MM.1S (cell line): ENCODE measurements at regions not wholly inside any gene's neighbourhood (a gene's known extent, or its start where the extent isn't known, plus 50 kb on each side); places are given as distances from the start of the nearest gene placed in this dataset.

Experiments used
- DNase-seq: peaks from one replicate; pipeline ENCODE4 v3.0.0-alpha.2; 2015
- H2AFZ ChIP-seq: fragments of 300-600 bp; sonication (generic); 2 replicates; pipeline ENCODE4 v1.6.0; 2016; ENCODE audit warnings: antibody characterized with exemption, low read length
- H3F3A ChIP-seq: fragments of 300-600 bp; sonication (generic); 2 replicates; pipeline ENCODE4 v1.6.1; 2016; ENCODE audit warnings: mild to moderate bottlenecking, antibody characterized with exemption, low read length, moderate library complexity, mixed read lengths; ENCODE audit not compliant: insufficient read depth
- H3K27ac ChIP-seq: fragments of 300-600 bp; sonication (generic); 2 replicates; pipeline ENCODE4 v1.5.1; 2016; ENCODE audit warnings: mild to moderate bottlenecking, low read length
- H3K27me3 ChIP-seq: fragments of 300-600 bp; sonication (generic); replicated peaks from 2 replicates; pipeline ENCODE4 v1.6.0; 2016; ENCODE audit warnings: low read length; ENCODE audit not compliant: insufficient read depth
- H3K36me3 ChIP-seq: fragments of 300-600 bp; sonication (generic); replicated peaks from 2 replicates; pipeline ENCODE4 v1.6.1; 2016; ENCODE audit warnings: mild to moderate bottlenecking, low read length, mixed read lengths; ENCODE audit not compliant: insufficient read depth
- H3K4me1 ChIP-seq: fragments of 300-600 bp; sonication (generic); 2 replicates; pipeline ENCODE4 v1.6.1; 2016; ENCODE audit warnings: low read length, mixed read lengths
- H3K4me2 ChIP-seq: fragments of 300-600 bp; sonication (generic); 2 replicates; pipeline ENCODE4 v1.6.0; 2016; ENCODE audit warnings: low read depth, low read length
- H3K4me3 ChIP-seq: fragments of 300-600 bp; sonication (generic); 2 replicates; pipeline ENCODE4 v1.5.1; 2016; ENCODE audit warnings: low read length, mixed read lengths
- H3K79me2 ChIP-seq: fragments of 300-600 bp; sonication (generic); 2 replicates; pipeline ENCODE4 v1.6.1; 2016; ENCODE audit warnings: mixed run types, low read length, mixed read lengths
- H3K9ac ChIP-seq: fragments of 300-600 bp; sonication (generic); 2 replicates; pipeline ENCODE4 v1.6.1; 2016; ENCODE audit warnings: low read length, mixed read lengths
- H3K9me2 ChIP-seq: fragments of 300-600 bp; sonication (generic); replicated peaks from 2 replicates; pipeline ENCODE4 v1.6.1; 2016; ENCODE audit warnings: mild to moderate bottlenecking, low read length, mixed read lengths; ENCODE audit not compliant: insufficient read depth
- H3K9me3 ChIP-seq: fragments of 300-600 bp; sonication (generic); replicated peaks from 2 replicates; pipeline ENCODE4 v1.6.1; 2016; ENCODE audit warnings: mild to moderate bottlenecking, low read length, mixed read lengths; ENCODE audit not compliant: insufficient read depth
- H4K20me1 ChIP-seq: fragments of 300-600 bp; sonication (generic); 2 replicates; pipeline ENCODE4 v1.6.1; 2016; ENCODE audit warnings: mild to moderate bottlenecking, low read length, moderate library complexity, mixed read lengths; ENCODE audit not compliant: insufficient read depth
- EZH2 ChIP-seq: fragments of 300-600 bp; sonication (generic); optimal IDR thresholded peaks from 2 replicates; pipeline ENCODE3; 2017; ENCODE audit warnings: low read depth, mild to moderate bottlenecking, antibody characterized with exemption, low read length, mixed read lengths
- EZH2phosphoT487 ChIP-seq: fragments of 300-600 bp; sonication (generic); IDR thresholded peaks from 2 replicates; pipeline ENCODE4 v1.6.1; 2018; ENCODE audit warnings: antibody characterized with exemption, low read length
- TF ChIP-seq, protein P1 (sequence below): fragments of 300-600 bp; sonication (generic); IDR thresholded peaks from 2 replicates; pipeline ENCODE4 v1.5.1; 2016; ENCODE audit warnings: antibody characterized with exemption, low read length, mixed read lengths

DNA sequence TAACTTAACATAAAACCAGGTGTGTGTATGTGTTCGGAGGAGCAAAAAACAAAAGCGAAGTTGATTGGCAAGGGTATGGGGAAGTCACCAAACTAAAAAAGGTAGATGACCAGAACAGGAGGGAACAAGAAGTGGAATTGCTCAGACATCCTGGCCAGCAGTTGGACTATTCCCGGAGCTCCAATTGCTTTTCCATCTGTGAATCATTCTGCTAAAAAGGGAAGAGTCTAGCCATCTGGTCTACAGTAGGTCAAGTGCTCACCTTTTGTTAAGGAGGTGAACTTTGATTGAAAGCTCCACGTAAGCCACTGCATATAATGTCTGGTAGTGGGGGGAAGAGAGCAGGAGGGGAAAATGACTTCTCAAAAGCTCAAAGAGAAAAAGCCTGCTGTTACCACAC is 50.0 kb upstream of the BET1 start:
- TF ChIP-seq EZH2 = no peak
- TF ChIP-seq, protein P1, sequence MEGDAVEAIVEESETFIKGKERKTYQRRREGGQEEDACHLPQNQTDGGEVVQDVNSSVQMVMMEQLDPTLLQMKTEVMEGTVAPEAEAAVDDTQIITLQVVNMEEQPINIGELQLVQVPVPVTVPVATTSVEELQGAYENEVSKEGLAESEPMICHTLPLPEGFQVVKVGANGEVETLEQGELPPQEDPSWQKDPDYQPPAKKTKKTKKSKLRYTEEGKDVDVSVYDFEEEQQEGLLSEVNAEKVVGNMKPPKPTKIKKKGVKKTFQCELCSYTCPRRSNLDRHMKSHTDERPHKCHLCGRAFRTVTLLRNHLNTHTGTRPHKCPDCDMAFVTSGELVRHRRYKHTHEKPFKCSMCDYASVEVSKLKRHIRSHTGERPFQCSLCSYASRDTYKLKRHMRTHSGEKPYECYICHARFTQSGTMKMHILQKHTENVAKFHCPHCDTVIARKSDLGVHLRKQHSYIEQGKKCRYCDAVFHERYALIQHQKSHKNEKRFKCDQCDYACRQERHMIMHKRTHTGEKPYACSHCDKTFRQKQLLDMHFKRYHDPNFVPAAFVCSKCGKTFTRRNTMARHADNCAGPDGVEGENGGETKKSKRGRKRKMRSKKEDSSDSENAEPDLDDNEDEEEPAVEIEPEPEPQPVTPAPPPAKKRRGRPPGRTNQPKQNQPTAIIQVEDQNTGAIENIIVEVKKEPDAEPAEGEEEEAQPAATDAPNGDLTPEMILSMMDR = no peak
- no peak for TF ChIP-seq EZH2phosphoT487
- H3K4me1 ChIP-seq = 0 out of 2 replicates have a peak, but pooled peaks cover 3% of the 10 kb centered on the region
- no peaks in the 10 kb centered on the region for H3F3A ChIP-seq
- H3K27me3 ChIP-seq = no peaks in the 10 kb centered on the region
- no peak overlapping the region for H3K9ac ChIP-seq
- no peak overlapping the region for H3K4me2 ChIP-seq
- no peaks in the 10 kb centered on the region for H3K9me2 ChIP-seq
- no peak for DNase-seq
- H4K20me1 ChIP-seq = no peaks in the 10 kb centered on the region
- no peaks in the 10 kb centered on the region for H3K36me3 ChIP-seq
- no peak overlapping the region for H2AFZ ChIP-seq
- H3K4me3 ChIP-seq = no peak overlapping the region
- no peaks in the 10 kb centered on the region for H3K9me3 ChIP-seq
- H3K79me2 ChIP-seq = no peaks in the 10 kb centered on the region
- H3K27ac ChIP-seq = no peak overlapping the region

DNA sequence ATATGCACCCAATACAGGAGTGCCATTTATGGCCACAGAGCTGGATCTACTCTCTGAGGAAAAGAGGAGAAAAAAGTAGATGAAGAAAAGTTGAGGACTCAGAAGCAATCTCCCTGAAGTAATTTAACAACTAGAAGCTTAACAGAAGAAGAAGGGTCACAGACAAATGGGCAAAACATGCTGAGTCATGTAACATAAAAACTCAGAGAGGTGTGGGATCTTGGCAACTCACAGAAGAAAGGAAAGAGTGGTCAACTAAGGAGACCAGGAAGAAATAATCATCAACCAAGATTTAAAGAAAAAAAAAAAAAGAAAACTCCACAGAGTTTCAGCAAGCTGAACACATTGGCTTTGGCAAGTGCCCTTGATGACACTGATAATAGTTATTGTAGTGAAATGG is 51.8 kb upstream of the BET1 start:
- H3K79me2 ChIP-seq = no peaks in the 10 kb centered on the region
- no peak overlapping the region for H3K4me2 ChIP-seq
- H3K27me3 ChIP-seq = no peaks in the 10 kb centered on the region
- no peaks in the 10 kb centered on the region for H3K36me3 ChIP-seq
- H3K27ac ChIP-seq = no peak overlapping the region
- no peak overlapping the region for H2AFZ ChIP-seq
- no peaks in the 10 kb centered on the region for H3K9me3 ChIP-seq
- no peaks in the 10 kb centered on the region for H4K20me1 ChIP-seq
- no peak overlapping the region for H3K9ac ChIP-seq
- no peak for TF ChIP-seq EZH2phosphoT487
- TF ChIP-seq, protein P1 = no peak
- TF ChIP-seq EZH2 = no peak
- no peaks in the 10 kb centered on the region for H3K9me2 ChIP-seq
- no peaks in the 10 kb centered on the region for H3F3A ChIP-seq
- no peak for DNase-seq
- H3K4me1 ChIP-seq = no peaks in the 10 kb centered on the region
- H3K4me3 ChIP-seq = no peak overlapping the region

DNA sequence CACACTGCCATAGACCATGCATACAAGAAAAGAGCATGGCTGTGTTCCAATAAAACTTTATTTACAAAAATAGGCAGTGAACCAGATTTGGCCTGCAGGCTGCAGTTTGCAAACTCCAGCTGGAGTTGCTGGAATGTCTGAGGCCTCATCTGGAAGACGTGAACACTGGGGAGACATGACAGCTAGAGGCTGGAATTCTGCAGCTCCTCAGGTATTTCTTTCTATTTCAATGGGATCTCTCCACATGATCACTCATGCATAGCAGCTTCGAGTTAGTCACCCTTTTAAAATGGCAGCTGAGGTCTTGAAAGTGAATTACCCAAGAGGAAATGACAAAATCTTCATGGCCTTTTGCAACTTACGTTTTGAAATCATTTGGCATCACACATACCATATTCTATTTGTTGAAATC is 52.6 kb upstream of the BET1 start:
- H3K27ac ChIP-seq = no peak overlapping the region
- DNase-seq = no peak
- no peaks in the 10 kb centered on the region for H3K9me2 ChIP-seq
- H3F3A ChIP-seq = no peaks in the 10 kb centered on the region
- no peak overlapping the region for H3K4me3 ChIP-seq
- H3K79me2 ChIP-seq = no peaks in the 10 kb centered on the region
- H3K9ac ChIP-seq = no peak overlapping the region
- TF ChIP-seq EZH2phosphoT487 (no peak), EZH2 (no peak)
- TF ChIP-seq, protein P1 = no peak
- no peaks in the 10 kb centered on the region for H4K20me1 ChIP-seq
- no peak overlapping the region for H2AFZ ChIP-seq
- H3K27me3 ChIP-seq = no peaks in the 10 kb centered on the region
- no peaks in the 10 kb centered on the region for H3K9me3 ChIP-seq
- H3K36me3 ChIP-seq = no peaks in the 10 kb centered on the region
- H3K4me2 ChIP-seq = no peak overlapping the region
- H3K4me1 ChIP-seq = no peaks in the 10 kb centered on the region
